K562 (cell line): ENCODE measurements at regions not wholly inside any gene's neighbourhood (a gene's known extent, or its start where the extent isn't known, plus 50 kb on each side); places are given as distances from the start of the nearest gene placed in this dataset.

Experiments
- ATF3 ChIP-seq, 2 experiments: fragments of 450-650 bp in 1 of 2; sonication (generic) in 1 of 2; formaldehyde crosslinking in 1 of 2; IDR thresholded peaks in 1 of 2; conservative IDR thresholded peaks in 1 of 2; 2 replicates each; pipeline versions ENCODE4 v1.6.1 to v1.8.1; 2016 to 2023; ENCODE audit warnings: mild to moderate bottlenecking in 2 of 2, moderate library complexity in 2 of 2, inconsistent platforms in 1 of 2, missing genetic modification reagents in 1 of 2
- CBX2 ChIP-seq: fragments of 200-600 bp; sonication (generic); IDR thresholded peaks from one replicate; pipeline ENCODE4 v1.6.1; 2012; ENCODE audit warnings: mild to moderate bottlenecking, low read length, inconsistent platforms; ENCODE audit not compliant: insufficient read depth, poor library complexity, severe bottlenecking
- E2F5 ChIP-seq: sonication (generic); formaldehyde crosslinking; IDR thresholded peaks from 2 replicates; pipeline ENCODE4 v1.8.0; 2022; ENCODE audit warnings: mild to moderate bottlenecking, missing genetic modification reagents
- E4F1 ChIP-seq: fragments of 250-450 bp; sonication (Bioruptor Pico); IDR thresholded peaks from 2 replicates; pipeline ENCODE4 v1.5.0; 2021; ENCODE audit warnings: mild to moderate bottlenecking, borderline replicate concordance
- HDGF ChIP-seq: fragments of 450-650 bp; IDR thresholded peaks from 2 replicates; pipeline ENCODE4 v1.6.1; 2016
- MNT ChIP-seq, 2 experiments: fragments of 450-650 bp; conservative IDR thresholded peaks; 2 replicates each; pipeline ENCODE4 v1.6.1; 2017; ENCODE audit warnings: mild to moderate bottlenecking in 2 of 2, moderate library complexity in 2 of 2
- NFRKB ChIP-seq: fragments of 450-650 bp; IDR thresholded peaks from 2 replicates; pipeline ENCODE4 v1.6.1; 2016; ENCODE audit warnings: low read depth
- NR4A1 ChIP-seq, 2 experiments: fragments of 250-450 bp in 1 of 2; fragments of 450-650 bp in 1 of 2; sonication (Bioruptor Pico) in 1 of 2; IDR thresholded peaks; 2 replicates each; pipeline versions ENCODE4 v1.4.0 to v1.6.1; 2016 to 2020; ENCODE audit warnings: mild to moderate bottlenecking in 2 of 2, missing compliant biosample characterization in 1 of 2, missing genetic modification characterization in 1 of 2, moderate library complexity in 1 of 2
- SIX5 ChIP-seq, 2 experiments: IDR thresholded peaks; 2 replicates each; pipeline ENCODE4 v1.6.1; 2011; ENCODE audit warnings: low read length in 2 of 2, borderline replicate concordance in 1 of 2, low read depth in 1 of 2, mild to moderate bottlenecking in 1 of 2, moderate library complexity in 1 of 2; ENCODE audit not compliant: insufficient read depth in 1 of 2
- TAF1 ChIP-seq: IDR thresholded peaks from 2 replicates; pipeline ENCODE4 v1.6.1; 2011; ENCODE audit warnings: mild to moderate bottlenecking, low read length, moderate library complexity; ENCODE audit not compliant: insufficient read depth, control insufficient read depth, severe bottlenecking; ENCODE audit errors: extremely low read depth
- ZNF175 ChIP-seq: fragments of 200-800 bp; sonication (Bioruptor generic); IDR thresholded peaks from 2 replicates; pipeline ENCODE4 v1.6.1; 2016; ENCODE audit warnings: low read depth, mild to moderate bottlenecking, missing genetic modification characterization, missing compliant biosample characterization
- ZNF395 ChIP-seq: fragments of 200-800 bp; sonication (Bioruptor generic); IDR thresholded peaks from 2 replicates; pipeline ENCODE4 v1.6.1; 2017; ENCODE audit warnings: missing genetic modification characterization, missing compliant biosample characterization
- ZNF592 ChIP-seq: fragments of 450-650 bp; IDR thresholded peaks from 2 replicates; pipeline ENCODE4 v1.6.1; 2017; ENCODE audit warnings: antibody characterized with exemption, mild to moderate bottlenecking

GRCh38 chr4:10169839-10170387 is 53.3 kb upstream of the WDR1 start (continued):
- TF ChIP-seq CBX2 (no peak), NR4A1 (CRISPR knock-in tag; IDR thresholded peaks at IDR 0.05) (no peak), NR4A1 (tag; IDR thresholded peaks at IDR 0.05) (0 out of 2 replicates have a peak, but pooled peaks have one; percentile 25), ATF3 (IDR thresholded peaks at IDR 0.05) (peak; percentile 35), ATF3 (CRISPR knock-in tag; conservative IDR thresholded peaks at IDR 0.05) (no peak), TAF1 (no peak), ZNF175 (peak; percentile 73), SIX5 (IDR thresholded peaks at IDR 0.05; ENCODE audit: borderline replicate concordance in 1 of 2, insufficient read depth in 1 of 2, low read depth in 1 of 2, low read length in 2 of 2) (no peak), E4F1 (CRISPR knock-in tag) (no peak), NFRKB (0 out of 2 replicates have a peak, but pooled peaks have one; percentile 27), MNT (conservative IDR thresholded peaks at IDR 0.05) (no peak), HDGF (no peak), E2F5 (CRISPR knock-in tag) (no peak), ZNF395 (CRISPR knock-in tag) (0 out of 2 replicates have a peak, but pooled peaks have one; percentile 17), ZNF592 (peak; percentile 68)
